ENCODE measurements at regions not wholly inside any gene's neighbourhood (a gene's known extent, or its start where the extent isn't known, plus 50 kb on each side); places are given as distances from the start of the nearest gene placed in this dataset.
"Not testable (repeated sequence)": the region's sequence is repeated elsewhere in the genome, so short reads cannot be mapped to it uniquely, and the experiment has no call there.

GRCh38 chr15:30730633-30731032, 104.7 kb downstream of the ARHGAP11B start:
- not testable (repeated sequence) for TF ChIP-seq SP1 (IDR thresholded peaks at IDR 0.05); CTCF (IDR thresholded peaks at IDR 0.05; ENCODE audit: low read depth, low read length, missing input control); RAD21 (IDR thresholded peaks at IDR 0.05); HNF4A (conservative IDR thresholded peaks at IDR 0.05); EGR1 (IDR thresholded peaks at IDR 0.05; ENCODE audit: low read depth in 2 of 2); GABPA (IDR thresholded peaks at IDR 0.05 in 1 of 2, conservative IDR thresholded peaks at IDR 0.05 in 1 of 2); YY1 (IDR thresholded peaks at IDR 0.05); MAX (IDR thresholded peaks at IDR 0.05); HNF4G (IDR thresholded peaks at IDR 0.05)

Data from liver (tissue), 3 donors.